Stimulated activated CD8-positive, alpha-beta memory T cell treated with anti-CD3 and anti-CD28 coated beads, Interleukin-12 subunit alpha, Interleukin-12 subunit beta, amount 100 ng/mL, for 1 hour (primary cell): ENCODE measurements at regions not wholly inside any gene's neighbourhood (a gene's known extent, or its start where the extent isn't known, plus 50 kb on each side); places are given as distances from the start of the nearest gene placed in this dataset.

Experiments used
- DNase-seq: peaks from one replicate; pipeline ENCODE4 v3.0.0-alpha.2; 2020; ENCODE audit warnings: low read depth

DNA sequence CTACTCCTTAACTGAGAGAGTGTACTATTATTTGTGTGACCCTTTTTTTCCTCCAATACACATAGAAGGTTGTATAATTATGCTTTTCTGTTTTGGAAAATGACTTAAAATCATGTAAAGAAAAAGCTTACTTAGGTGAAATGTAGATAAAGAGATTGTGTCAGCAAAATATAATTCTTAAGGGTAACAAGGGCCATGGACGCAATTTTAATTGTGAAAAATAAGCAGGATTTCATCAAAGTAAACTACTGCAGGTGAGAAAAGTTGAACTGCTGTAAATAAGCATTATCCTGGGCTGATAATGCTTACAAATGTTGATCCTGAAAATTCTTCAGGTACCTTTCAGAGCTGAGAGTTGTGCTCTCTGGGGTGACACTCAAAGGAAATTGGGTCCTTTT is 141.5 kb downstream of the RPIA start:
- DNase-seq: no peak

DNA sequence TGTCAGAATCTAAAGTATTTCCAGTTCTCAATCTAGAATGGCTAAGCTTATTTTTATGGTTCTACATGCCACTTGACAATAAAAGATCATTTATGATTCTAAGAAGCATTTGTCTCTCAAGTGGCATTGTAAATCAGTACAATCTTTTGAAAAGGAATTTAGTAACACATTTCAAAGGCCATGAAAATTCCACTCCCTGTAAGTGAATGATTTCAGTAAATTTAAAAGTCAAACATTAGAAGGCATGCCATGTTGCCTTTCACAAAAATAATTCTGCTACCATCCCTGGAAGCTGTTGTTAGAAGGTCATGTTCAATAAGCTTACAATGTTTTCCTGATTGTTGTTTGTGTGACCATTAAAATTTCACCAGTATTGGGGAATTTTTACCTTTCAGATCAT is 142.9 kb downstream of the RPIA start:
- DNase-seq: no peak

DNA sequence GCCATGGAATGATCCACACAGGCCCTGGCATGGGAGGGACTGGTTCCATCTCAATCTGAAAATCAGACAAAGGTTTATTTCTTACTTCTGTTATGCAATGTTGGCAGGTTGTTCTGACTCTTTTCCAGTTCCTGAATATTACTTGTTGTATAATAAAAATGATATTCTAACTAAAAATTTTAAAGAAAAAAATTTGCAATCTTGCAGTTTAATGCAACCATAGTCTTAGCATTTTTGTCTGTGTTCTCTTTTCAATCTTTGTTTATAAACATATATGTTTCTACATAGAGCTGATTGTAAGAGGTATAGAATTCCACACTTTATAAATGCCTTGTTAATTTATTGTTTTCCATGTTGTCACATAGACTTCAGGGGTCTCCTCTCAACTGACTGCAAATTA is 143.4 kb downstream of the RPIA start:
- DNase-seq: no peak

DNA sequence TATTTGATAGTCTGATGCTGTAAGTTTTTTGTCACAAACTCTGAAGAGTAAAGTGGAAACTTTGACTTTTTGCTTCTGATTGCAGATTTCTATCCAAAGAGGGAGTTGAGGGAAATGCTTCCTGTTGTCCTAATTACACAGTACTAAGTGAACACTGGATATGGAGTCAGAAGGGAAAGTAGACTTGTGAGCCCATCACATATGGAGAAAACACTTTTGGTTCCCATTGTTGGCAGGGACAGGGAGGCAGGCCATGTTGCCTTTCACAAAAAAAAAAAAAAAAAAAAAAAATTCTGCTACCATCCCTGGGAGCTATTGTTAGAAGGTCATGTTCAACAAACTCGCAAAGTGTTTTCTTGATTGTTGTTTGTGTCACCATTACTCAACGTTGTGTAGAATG is 144.3 kb downstream of the RPIA start:
- DNase-seq: no peak

DNA sequence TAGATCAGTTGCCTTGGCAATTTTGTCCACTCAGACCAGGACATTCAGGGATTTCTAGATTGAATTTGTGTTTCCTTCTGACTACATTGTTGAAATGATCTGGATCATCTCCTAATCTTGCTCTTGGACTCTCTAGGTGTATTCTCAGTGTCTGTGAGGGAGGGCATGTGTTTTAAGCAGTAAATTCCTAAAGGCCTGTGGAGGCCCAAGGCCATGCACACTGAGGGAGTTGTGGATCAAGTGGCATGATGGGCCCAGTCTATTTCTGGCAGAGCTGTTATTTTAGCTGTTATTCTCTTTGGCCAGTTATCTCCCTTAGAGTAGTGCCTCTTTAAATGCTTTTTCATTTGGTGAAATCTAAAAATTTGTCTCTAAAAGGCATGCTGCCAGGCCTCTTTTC is 144.9 kb downstream of the RPIA start:
- DNase-seq: no peak

DNA sequence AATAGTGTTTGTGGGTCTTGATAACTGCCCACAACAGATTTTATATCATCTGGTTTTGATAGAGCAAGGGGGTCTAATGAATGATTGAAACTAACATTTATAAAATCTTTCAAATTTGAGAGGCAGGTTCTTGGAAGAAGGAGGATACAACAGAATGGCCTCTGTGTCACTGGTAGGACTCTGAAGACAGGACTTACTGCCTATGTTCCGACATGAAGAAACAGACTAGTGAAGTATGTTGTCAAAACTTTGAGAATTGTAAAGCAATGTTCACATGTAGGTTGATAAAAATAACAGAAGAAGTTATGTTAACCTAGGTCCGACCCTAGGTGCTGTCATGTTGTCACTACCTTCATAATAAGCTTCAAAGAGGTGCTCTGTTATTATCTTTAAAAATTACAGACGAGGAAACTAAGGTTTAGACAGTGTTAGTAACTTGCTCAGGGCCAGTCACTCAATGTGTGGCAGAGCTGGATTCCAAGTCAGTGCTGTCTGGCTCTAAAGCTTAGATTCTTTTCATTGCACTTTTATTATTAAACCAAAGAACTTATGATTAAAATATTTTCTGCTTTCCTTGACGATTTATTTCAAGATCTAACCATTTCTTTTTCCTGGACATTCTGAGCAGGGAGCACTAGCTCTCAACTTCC is 146.2 kb downstream of the RPIA start:
- DNase-seq: no peak

DNA sequence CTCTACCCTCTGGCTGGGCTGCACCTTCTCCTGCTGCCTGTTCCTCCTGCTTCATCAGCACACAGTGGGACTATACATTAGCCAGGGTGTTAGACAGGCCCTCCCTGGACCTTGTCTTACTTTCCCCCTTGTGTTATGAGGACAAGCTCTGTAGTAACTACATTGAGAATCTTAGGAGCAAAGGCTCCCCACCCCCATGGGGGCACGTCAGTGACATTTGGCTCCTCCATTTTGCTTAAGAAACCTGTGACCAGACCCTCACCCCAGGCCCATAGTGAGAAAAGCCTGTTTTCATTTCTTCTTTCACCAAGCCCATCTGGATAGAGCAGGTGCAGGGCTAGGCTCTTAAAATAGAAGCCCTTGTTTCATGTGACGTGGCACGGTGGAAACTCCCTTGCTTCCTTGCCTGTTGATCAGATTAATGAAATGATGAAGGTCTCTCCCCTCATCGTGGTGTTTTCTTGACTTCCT is 146.7 kb downstream of the RPIA start:
- no peak for DNase-seq

DNA sequence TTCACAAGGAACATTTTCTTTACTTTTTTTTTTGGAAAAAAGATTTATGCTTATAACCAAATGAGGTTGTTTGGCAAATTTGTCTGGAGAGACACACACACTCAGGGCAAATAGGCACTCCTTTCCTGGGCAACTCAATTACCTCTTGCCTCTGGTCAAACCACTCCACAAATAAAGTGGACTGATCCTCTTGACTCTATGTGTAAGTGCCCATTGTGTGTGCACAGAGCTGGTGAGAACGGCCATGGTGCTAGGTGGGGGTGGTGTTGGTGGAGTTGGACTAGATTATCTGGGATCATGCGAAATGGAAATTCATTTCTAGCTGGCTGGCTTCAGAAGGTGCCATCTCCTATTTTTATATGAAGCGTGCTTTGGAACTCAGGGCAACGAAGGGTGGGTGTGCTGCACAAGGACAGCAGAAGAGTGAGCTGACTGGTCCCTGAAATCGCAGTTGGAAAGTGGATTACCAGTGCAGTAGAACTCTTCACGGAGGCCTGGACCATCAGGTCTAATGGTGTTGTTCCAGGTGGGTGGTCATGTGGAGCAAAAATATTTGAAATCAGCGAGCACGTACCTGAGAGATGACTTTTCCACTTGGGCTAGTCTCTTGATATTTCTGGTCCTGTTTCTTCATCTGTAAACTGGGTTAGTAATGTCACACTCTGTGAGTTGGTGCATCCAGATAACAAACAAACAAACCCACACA is 149.9 kb downstream of the RPIA start:
- no peak for DNase-seq

DNA sequence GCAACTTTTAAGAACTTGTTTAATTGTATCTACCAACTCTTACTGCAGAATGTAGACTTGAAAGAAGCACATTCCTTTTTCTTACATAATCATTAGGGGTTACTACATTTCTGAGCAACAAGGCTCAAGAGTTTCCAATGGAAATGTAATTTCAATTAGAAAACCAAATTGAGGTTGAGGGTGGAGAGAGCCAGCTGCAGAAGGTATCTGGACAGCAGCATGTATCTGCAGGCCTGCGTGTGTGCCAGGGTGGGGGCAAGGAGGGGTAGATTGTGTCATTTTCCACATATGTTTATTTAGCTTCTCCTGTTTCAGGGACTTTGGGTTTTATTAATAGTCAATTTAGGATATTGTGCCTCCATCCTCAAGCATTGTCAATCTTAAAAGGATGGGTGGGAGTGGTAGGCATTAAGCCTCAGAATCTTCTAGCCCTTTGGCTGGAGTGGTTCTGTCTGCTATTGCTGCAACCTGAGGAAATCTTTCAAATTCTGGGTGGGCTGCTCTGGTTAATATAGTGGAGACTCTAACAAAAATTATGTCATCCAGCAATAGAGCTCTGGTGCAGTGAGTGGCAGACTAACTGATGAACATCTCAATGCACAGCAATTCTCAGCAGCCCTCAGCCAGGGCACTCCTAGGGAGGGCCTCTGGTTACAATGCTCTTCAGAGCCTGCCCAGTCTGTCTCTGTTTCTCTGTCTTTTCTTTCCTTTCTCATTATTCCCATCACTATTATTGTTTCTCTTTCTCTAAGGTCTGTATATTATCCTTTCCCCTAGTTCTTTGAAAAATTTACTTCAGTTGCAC is 151.4 kb downstream of the RPIA start:
- DNase-seq: no peak

DNA sequence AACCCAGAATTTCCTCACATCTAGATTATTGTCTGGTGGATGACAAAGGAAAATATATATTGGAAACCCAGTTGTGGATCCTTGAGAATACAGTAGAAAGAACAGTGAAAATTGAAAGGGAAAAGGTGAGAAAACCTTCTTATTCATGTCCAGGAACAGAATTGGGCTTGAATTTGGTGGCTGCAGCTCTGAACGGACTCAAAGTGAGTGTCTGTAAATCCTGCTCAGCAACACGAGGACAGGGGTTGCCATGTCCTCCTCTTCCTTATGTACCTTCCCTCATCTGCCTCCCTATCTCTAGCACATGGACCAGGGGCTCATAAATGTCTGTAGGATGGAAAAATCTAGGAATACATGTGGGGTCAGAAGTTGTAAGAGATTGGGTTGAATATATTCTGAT is 152.2 kb downstream of the RPIA start:
- DNase-seq: no peak

DNA sequence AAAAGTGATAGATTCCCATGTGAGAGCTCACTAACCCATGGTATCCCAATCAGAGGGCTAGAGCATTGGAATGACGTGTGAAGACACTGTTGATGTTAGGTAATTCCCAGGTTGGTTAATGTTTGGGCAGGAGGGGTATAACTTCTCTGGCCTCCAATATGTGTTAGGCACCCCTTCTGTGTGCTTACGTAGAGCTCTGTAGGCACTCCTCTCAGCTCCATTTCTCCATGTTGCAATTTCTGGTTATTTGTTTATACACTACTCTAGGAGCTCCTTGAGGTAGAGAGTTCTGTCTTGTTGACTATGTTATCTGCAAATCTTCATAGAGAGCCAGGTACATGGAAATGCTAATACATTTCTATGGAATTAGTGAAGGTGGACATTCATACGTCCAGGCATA is 153.5 kb downstream of the RPIA start:
- no peak for DNase-seq

DNA sequence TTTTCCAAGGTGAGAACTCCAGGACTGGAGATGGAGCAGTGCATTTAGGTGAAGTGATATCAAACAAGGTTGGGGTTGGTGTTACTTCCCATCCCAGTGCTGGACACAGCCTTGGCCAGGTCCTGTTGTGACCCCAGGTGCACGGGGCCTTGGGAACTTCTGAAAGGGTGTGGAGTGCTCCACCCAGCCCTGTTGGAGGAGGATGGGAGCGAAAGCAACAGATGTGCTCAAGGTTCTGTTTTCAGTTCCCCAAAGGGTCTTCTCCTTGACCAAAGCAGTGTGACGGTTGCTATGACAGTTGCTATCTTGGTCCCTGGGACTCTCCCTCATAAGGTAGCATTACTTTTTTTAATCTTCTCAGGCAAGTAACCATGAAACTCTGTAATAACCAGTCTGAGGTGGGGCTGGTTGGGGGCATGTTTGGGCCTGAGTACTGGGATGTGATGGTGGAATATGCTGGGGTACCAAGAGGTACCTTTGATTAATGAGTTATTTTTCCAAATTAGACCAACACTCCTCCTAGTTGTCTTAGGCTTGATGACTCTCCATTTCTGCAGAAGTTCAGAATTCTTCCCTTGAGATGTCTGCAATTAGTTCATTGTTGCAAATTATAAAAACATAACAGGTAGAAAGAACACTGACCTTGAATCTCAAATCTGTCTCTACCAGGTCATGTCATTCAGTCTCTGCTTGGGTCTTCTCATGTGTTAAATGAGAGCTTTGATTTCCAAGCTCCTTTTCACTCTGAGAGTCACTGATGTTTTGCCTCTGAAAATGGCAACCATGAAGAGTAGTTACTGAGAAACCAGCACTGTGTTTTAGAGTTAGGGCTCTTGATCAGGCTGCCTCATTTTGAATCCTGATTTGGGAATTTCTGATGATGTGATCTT is 154.5 kb downstream of the RPIA start:
- no peak for DNase-seq

DNA sequence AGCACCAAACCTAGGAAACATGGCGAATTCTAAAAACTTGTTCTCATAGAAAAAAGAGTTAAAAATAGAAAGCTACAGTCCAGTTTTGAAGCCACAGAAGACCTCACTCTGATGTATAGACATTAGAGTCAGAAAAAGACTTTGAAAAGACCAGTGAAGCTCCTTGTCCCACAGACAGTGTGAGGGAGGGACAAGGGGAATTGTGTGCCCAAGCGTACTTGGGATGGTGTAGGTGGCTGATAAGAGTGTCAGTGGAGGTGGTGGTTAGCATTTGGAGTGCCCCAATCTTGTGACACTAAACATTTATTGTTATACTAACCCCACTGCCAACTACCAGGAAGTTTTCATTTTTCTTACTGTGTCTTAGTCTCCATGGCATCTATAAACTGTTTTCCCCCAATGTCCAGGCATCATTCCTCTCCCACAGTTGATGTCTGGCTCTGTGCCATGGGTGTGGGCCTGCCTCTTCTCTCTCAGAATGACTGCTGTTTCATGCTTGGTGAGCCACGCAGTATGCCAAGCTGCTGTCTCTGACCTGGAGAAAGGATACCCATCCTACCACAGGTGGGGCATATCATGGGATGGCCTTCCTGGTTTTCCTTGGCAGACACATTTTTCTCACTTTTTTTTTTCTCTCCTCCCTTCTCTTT is 161.4 kb downstream of the RPIA start:
- no peak for DNase-seq

DNA sequence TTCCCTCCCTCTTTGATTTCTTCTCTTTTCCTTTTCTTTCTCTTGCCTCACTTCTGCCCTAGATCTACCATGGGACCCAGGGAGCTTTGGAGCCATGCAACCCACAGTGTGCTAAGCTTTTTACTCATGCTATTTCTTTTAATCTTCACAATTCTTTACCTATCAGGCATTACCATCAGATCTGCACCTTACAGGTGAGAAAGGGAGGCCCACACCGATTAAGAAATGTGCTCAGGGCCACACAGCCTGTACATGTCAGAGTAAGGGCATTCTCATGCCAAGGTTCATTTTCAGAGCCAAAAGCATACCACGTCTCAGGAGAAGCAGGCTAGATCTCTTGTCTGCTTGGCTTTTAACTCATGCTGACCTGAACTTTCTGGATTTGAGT is 161.9 kb downstream of the RPIA start:
- no peak for DNase-seq

DNA sequence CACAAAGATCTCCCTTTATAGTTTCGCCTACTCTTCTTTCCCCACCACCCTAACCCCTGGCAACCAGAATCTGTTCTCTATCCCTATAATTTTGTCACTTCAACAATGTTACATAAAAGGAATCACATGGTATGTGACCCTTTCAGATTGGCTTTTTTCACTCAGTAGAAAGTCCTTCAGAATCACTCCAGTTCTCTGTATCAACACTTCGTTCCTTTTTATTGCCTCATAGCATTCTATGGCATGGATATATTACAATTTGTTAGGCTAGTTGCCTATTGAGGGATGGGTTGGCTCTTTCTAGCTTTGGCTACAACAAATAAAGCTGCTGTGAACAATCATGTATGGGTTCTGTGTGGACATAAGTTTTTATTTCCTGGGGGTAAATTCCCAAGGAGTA is 163.1 kb downstream of the RPIA start:
- no peak for DNase-seq

DNA sequence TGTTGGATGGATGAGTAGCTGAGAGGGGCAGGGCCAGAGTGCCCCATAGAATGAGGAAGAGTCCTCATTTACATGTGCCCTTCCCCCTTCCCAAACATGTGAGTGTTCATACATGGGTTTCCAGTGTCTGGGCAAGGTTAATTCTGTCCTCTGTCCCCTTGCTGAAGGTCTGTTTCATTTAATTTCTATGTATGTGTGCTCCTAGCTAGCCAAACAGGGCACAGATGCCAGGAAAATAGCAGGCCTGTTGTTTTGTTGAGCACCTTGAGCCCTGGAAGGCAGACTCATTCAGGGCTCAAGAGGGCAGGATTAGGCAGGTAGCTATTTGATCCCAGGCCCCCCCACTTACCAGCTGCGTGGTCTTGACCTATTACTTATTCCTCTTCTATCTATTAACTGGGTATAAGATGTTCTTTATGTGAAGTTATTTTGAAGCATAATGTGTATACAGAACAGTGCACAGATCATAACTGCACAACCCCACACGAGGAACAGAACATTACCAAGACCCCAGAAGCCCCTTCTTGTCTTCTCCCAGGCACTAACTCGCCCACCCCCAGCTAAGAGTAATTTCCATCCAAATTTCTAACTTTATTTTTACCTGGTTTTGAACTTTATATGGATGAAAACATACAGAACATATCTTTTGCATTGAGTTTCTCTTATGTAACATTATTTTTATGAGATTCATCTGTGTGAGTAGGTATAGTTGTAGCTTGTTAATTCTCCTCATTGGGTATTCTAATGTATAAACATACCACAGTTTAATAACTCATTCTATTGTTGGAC is 164.3 kb downstream of the RPIA start:
- DNase-seq: no peak

DNA sequence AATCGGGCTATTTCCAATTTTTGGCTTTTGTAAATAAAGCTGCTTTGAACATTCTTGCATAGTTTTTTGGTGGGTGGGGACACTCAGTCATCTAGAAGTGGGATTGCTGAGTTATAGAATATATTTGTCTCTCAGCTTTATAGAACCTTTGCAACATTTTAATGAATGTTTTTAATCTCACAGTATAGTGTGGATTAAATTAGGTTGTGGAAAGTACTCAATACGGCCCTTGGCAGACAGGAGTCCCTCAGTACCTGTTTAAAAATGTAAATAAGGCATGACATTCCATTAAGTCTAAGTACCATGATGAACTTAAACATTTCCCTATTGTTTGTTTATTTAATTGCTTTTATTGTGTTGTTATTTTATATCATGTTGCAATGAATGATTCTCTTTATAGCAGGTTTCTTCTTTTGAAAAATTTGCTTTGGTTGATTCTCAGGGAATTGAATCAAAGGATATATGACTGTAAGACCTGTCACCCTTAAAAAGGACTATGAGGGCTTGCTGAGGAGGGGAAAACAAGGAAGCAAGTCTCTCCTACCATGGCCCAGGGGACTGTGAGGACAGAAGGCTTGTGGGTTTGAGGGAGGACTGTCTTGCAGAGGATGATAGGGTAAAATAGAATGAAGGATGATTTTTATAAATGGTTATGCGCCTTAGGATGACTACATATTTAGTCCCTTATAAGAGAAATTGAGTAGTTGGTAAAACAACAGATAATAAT is 165.1 kb downstream of the RPIA start:
- no peak for DNase-seq

DNA sequence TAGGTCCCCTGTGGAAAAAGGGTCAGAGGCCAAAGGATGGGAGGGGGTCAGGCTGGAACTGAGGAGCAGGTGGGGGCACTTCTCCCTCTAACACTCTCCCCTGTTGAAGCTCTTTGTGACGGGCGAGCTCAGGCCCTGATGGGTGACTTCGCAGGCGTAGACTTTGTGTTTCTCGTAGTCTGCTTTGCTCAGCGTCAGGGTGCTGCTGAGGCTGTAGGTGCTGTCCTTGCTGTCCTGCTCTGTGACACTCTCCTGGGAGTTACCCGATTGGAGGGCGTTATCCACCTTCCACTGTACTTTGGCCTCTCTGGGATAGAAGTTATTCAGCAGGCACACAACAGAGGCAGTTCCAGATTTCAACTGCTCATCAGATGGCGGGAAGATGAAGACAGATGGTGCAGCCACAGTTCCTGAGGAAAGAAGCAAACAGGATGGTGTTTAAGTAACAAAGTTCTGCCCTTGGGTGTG is 165.8 kb downstream of the RPIA start:
- no peak for DNase-seq

DNA sequence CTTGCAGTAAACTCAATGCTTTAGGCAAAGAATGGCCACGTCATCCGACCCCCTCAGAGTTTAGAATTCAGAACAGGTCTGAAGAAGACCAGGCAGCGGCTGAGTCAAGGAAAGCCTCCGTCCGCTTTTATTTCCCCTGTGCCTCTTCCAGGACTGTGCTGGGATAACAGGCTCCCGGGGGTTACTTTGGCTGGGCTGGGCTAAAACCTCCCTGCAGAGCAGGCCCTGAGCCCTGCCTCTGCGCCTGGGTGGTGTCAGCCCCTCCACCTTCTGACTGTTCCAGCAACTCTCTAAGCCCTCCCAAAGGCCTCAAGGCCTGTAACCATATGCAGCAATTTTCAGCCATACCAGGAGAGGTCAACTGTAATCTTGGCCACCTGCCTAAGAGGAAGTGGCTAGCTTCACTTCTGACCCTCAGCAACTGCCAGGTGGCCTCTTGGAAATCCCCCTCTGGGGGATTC is 166.5 kb downstream of the RPIA start:
- DNase-seq: no peak

DNA sequence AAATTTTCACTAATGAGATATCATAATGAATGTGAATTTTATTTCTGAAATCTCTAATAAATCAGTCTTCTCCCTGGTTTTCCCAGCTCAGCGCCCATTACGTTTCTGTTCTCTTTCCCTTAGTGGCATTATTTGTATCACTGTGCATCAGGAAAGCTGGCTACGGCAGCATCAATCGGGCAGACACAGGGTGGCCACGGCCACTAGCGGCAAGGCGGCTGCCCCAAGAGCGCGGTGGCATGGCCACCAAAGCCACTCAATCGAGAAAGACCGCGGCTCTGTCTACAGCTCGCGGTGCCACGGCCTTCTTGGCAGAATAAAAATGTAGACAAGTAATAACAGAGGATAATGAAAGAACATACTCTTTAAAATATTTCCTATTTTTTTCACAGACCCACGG is 168.0 kb downstream of the RPIA start:
- no peak for DNase-seq
